Cardiac fibroblast (primary cell): ENCODE measurements at regions not wholly inside any gene's neighbourhood (a gene's known extent, or its start where the extent isn't known, plus 50 kb on each side); places are given as distances from the start of the nearest gene placed in this dataset.

Experiments used
- DNase-seq, 2 donors: peaks; one replicate each; pipeline versions ENCODE4 v3.0.0 to v3.0.0-alpha.2; 2010; ENCODE audit warnings: low read depth in 2 of 2
- H3K4me3 ChIP-seq, 2 donors: replicated peaks in 1 of 2; 1 replicate in 1 of 2; 2 replicates in 1 of 2; pipeline ENCODE4 v1.5.1; 2011; ENCODE audit warnings: low read depth in 2 of 2, low read length in 2 of 2, mild to moderate bottlenecking in 2 of 2, moderate library complexity in 1 of 2
- TF ChIP-seq, protein P1 (sequence below): IDR thresholded peaks from one replicate; pipeline ENCODE4 v1.5.1; 2011; ENCODE audit warnings: low read depth, mild to moderate bottlenecking, low read length, inconsistent platforms

DNA sequence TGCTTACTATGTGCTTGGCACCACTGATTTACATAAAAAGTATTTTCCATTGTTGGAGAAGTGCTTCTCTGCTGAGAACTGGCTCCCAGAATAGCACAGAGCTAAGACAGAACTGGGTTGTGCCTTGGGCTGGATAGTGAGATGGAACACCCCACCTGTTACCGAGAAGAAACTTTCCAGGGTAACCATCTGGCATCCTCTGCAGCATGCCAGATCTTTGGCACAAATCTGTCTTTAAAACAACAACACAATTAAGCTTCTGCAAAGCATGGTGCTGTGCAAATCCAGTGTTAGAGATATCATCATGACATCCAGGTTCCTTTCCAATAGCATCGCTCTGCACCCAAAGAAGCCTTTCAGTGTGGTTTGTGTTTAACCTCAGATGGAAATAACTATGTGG is 202.5 kb upstream of the RFC3 start:
- no peak for DNase-seq
- H3K4me3 ChIP-seq, result no peak overlapping the region
- TF ChIP-seq, protein P1, sequence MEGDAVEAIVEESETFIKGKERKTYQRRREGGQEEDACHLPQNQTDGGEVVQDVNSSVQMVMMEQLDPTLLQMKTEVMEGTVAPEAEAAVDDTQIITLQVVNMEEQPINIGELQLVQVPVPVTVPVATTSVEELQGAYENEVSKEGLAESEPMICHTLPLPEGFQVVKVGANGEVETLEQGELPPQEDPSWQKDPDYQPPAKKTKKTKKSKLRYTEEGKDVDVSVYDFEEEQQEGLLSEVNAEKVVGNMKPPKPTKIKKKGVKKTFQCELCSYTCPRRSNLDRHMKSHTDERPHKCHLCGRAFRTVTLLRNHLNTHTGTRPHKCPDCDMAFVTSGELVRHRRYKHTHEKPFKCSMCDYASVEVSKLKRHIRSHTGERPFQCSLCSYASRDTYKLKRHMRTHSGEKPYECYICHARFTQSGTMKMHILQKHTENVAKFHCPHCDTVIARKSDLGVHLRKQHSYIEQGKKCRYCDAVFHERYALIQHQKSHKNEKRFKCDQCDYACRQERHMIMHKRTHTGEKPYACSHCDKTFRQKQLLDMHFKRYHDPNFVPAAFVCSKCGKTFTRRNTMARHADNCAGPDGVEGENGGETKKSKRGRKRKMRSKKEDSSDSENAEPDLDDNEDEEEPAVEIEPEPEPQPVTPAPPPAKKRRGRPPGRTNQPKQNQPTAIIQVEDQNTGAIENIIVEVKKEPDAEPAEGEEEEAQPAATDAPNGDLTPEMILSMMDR, result no peak

DNA sequence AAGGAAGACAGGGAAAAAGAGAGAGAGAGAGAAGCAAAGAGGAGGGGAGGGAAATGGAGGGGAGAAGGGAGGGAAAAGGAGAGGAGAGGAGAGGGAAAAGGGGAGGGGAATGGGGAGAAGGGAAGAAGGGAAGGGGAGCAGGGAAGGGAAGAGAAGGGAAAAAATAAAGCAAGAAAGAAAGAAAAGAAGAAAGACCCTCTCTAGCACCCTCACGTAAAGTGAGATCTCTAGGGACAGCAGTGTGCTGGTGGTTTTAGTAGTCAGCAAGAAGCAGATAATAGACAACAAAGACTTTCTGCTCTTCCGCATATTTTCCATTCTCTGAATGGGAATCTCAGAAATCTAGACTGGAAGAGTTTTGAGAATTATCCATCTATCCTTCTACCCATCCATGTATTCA is 201.8 kb upstream of the RFC3 start:
- H3K4me3 ChIP-seq, result no peak overlapping the region
- DNase-seq, result no peak
- TF ChIP-seq, protein P1, result no peak

DNA sequence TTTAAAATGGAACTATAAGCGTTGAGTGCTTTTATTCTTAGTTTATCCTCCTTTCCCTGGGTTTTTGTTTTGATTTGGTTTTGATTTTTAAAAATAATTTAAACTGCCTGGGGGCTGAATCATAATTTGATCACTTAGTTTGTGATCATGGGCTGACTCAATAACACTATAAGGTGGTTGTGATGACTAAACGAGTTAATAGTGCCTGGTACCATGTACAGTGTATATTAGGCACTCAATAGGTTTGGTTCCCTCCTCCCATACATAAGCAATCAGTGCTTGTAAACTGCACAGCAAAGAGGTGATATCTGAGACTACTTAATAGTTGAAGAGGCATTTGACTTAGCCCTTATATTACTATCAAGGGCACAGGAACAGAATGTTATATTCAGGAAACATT is 200.9 kb upstream of the RFC3 start:
- DNase-seq, result no peak
- no peak overlapping the region for H3K4me3 ChIP-seq
- TF ChIP-seq, protein P1, result no peak

DNA sequence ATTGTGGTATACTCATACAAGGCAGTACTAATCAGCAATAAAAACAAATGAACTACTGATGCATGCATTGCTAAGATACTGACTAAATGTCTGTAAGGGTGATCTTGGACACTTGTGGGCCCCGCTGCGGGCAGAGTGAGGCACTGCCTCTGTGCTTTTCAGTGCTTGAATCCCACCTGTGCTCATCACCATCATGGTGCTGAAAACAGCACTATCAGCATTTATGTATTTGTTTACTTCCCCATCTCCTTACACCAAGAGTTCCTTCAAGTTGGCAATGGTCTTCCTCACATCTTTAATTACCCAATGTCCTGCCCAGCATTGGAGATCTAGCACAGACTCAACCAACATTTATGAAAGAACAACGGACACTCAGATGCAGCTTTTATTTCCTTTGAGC is 193.7 kb upstream of the RFC3 start:
- TF ChIP-seq, protein P1, result no peak
- no peak overlapping the region for H3K4me3 ChIP-seq
- no peak for DNase-seq

DNA sequence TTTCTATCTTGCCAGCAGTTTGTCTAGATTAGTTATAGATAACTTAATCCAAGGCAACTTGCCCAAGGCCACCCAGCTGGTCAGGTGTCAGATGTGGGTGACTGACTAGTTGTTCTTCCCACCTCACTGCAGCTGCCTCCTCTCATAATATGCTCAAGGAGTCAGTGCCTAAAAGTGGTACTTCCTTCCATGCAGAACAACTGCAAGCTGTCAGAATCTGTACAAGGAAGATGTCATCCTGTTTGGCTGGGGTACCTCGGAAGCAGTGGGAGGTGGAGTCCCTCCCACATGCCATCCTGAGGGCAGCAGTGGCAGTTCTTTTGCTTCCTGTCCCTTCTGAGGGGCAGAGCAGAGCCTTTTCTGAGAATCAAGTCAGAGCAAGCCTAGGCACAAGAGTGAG is 193.2 kb upstream of the RFC3 start:
- DNase-seq, result no peak
- no peak overlapping the region for H3K4me3 ChIP-seq
- TF ChIP-seq, protein P1, result no peak

DNA sequence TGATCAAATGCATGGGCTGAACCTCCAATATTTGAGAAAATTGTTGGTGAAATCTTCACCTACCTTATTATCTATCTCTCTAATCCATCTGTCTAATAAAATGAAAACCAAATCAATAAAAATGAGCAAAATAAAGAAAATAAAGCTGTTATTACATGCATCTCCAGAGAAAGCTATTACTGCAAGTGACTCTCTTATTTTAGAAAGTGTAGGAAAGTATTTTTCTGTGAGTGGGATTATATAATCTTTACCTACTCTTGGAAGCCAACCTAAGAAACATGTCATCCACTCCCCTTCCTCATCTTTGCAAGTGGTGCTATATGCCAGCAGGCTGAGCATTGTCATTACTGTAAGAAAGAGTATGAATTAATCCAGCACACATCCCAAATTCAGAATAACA is 191.5 kb upstream of the RFC3 start:
- TF ChIP-seq, protein P1, result no peak
- no peak overlapping the region for H3K4me3 ChIP-seq
- no peak for DNase-seq

DNA sequence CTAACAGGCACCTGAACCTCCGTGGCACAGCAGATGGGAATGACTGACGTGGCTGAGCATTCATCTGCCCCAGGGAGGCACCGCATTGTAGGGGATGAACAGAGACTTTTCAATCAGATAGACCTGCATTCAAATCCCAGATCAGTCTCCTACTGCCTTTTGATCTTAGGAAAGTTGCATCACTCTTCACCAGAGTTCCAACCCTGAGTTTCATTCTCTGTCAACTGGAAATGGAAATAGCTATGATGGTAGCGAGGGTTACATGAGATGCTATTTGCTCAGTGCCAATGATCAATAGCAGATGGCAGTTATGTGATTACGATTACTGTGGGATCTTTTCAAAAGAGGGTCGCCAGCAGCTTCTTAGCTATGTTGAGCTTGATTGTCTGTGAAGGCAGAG is 189.3 kb upstream of the RFC3 start:
- no peak for DNase-seq
- TF ChIP-seq, protein P1, result no peak
- no peak overlapping the region for H3K4me3 ChIP-seq
